HFF-Myc (cell line): ENCODE measurements at regions not wholly inside any gene's neighbourhood (a gene's known extent, or its start where the extent isn't known, plus 50 kb on each side); places are given as distances from the start of the nearest gene placed in this dataset.
A peak's percentile ranks its signal among the peaks of the same experiment; 100 is the strongest.

Experiments used
- DNase-seq: peaks from one replicate; pipeline ENCODE4 v3.0.0-alpha.2; 2011; ENCODE audit warnings: low read depth; ENCODE audit errors: extremely low read depth
- H3K4me3 ChIP-seq: replicated peaks from 2 replicates; pipeline ENCODE4 v1.5.1; 2011; ENCODE audit warnings: low read depth, mild to moderate bottlenecking, control low read depth, low read length
- CTCF ChIP-seq: IDR thresholded peaks from 2 replicates; pipeline ENCODE4 v1.5.1; 2012; ENCODE audit warnings: mild to moderate bottlenecking, low read depth, low read length, control low read depth; ENCODE audit errors: missing control alignments

DNA sequence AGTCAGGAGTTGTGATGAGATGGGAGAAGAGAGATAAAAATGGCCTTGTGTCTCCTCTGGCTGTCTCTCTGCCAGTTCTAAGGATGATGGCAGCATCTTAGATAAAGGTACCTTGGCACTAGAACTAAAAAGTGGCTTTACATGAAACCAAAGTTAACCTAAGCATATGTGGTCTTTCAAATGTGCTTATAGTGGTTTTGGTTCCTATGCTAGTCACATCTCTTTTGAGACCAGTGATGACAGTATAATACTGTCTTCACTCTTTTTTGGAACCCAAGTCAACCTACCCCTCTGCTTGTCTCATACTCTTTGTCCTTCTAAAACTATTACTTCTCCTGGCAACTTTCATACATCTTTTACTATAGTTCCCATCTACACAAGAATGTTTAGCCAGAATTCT lies 142.2 kb upstream of the SATB1 start:
- TF ChIP-seq CTCF = no peak
- no peak for DNase-seq
- H3K4me3 ChIP-seq = no peak overlapping the region

- no peak overlapping the region for H3K4me3 ChIP-seq
- TF ChIP-seq CTCF = no peak
- DNase-seq = no peak
These were observed 137.4 kb upstream of the SATB1 start for GRCh38 chr3:18562364-18563154.

DNA sequence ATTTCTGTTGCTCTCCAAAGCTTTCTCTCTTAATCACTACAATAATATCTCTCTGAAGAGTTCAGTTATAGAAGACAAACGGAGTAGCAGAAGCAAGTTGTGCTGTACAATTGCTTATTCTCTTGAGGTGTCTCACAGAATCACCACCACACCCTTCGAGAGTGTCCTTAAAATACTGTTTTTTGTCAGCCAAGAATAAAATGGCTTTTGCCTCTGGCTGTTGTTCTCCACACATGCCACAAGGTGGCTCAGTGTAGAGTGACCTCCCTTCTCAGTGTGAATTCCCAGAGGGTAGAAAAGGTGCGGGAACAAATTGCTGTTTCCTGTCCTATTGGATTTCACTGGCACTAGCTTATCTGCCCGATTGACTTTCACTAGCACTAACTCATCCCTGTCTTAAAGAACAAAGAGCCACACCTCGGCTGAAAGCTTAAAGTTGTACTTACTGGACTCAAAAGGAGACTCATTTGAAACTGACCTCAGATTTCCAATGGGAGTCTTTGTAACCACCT lies 134.2 kb upstream of the SATB1 start:
- no peak overlapping the region for H3K4me3 ChIP-seq
- no peak for DNase-seq
- TF ChIP-seq CTCF = peak; percentile 32

DNA sequence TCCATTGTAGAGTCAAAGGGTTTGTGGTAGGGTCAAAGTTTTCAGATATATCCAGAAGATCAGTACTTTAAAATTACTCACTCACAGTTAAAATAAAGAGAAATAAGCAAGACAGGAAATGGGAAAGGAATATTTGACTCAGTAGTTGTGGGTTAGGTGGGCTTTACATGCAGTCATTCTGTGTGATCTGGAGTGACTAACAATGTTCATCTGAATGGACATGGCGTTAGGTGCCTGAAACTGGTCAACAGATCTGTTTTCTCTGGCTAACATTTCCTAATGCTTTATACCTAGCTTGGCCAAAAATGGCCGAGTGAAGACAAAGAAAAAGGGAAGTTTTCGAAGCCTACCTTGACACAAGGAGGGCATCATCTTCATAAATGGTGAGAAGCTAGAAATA lies 133.4 kb upstream of the SATB1 start:
- TF ChIP-seq CTCF = no peak
- no peak overlapping the region for H3K4me3 ChIP-seq
- no peak for DNase-seq

DNA sequence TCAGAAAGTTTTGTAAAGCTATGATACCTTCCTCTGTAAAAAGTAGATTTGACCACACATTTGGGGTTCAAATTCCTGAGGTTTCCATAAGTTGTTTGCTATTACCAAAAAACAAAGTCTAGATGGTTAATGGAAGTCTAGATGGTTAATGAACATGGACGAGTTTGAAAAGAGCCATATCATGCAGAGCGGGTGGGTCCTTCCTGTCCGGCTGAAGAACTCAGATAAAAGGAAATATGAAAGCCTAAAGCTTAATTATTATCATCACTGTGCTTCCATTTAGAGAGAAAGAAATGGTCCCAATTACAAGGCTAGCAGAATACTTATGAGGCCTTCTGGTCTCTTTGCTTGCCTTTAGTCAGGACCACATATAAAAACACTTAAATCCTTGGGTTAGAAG lies 132.1 kb upstream of the SATB1 start:
- no peak for TF ChIP-seq CTCF
- DNase-seq = no peak

DNA sequence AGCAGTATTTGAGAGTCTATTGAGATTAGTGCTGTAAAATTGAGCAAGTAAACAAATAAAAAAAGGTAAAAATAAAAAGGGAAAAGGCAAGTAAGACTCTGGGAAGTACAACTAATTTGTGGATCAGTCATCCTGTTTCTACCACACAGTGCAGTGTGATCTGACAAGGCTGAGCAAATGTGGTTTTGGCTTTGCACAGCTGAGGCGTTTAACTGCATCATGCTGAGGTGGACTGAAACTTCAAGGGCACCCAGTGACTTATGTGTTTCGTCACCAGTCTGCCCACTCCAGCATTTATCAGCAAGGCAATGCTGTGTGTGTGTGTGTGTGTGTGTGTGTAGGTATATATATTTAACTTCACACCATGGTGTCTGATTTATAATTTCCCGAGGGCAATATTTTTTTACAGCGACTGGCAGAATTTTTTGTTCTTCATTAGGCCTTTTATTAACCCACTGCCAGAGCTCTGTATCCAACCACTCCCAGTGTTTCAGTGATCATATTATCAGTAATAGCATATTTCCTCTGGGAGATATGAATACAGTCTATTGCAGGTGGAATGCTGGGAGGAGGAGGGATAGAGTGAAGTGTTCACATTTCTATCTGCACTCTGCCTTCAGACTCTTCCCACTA lies 131.5 kb upstream of the SATB1 start:
- no peak for DNase-seq
- TF ChIP-seq CTCF = no peak
- H3K4me3 ChIP-seq = no peak overlapping the region

More for the DNA sequence above, 132.1 kb upstream of the SATB1 start:
- no peak overlapping the region for H3K4me3 ChIP-seq
